H9 (cell line): ENCODE measurements at regions not wholly inside any gene's neighbourhood (a gene's known extent, or its start where the extent isn't known, plus 50 kb on each side); places are given as distances from the start of the nearest gene placed in this dataset.

Experiments
- DNase-seq: peaks from one replicate; pipeline ENCODE4 v3.0.0-alpha.2; 2017
- H2AFZ ChIP-seq: one replicate; pipeline ENCODE4 v1.6.1; 2013; ENCODE audit warnings: mild to moderate bottlenecking, low read length, control low read depth, moderate library complexity
- H2AK5ac ChIP-seq: 2 replicates; pipeline ENCODE4 v1.6.1; 2013; ENCODE audit warnings: low read length, control low read depth, mixed read lengths; ENCODE audit not compliant: insufficient read length
- H2BK120ac ChIP-seq: one replicate; pipeline ENCODE4 v1.6.1; 2013; ENCODE audit warnings: low read depth, mild to moderate bottlenecking, low read length, control low read depth, inconsistent platforms; ENCODE audit not compliant: poor library complexity, severe bottlenecking
- H2BK12ac ChIP-seq: 2 replicates; pipeline ENCODE4 v1.6.1; 2013; ENCODE audit warnings: low read length, control low read depth, mixed read lengths, low read depth; ENCODE audit not compliant: insufficient read length
- H2BK15ac ChIP-seq: 2 replicates; pipeline ENCODE4 v1.6.1; 2013; ENCODE audit warnings: low read depth, low read length, control low read depth
- H2BK20ac ChIP-seq: one replicate; pipeline ENCODE4 v1.6.1; 2013; ENCODE audit warnings: low read depth, mild to moderate bottlenecking, low read length, control low read depth, inconsistent platforms; ENCODE audit not compliant: poor library complexity, severe bottlenecking
- H2BK5ac ChIP-seq: 2 replicates; pipeline ENCODE4 v1.6.1; 2013; ENCODE audit warnings: low read length, control low read depth, mixed read lengths; ENCODE audit not compliant: insufficient read length
- H3K14ac ChIP-seq: 2 replicates; pipeline ENCODE4 v1.6.1; 2013; ENCODE audit warnings: low read length, control low read depth; ENCODE audit not compliant: insufficient read depth
- H3K18ac ChIP-seq: 2 replicates; pipeline ENCODE4 v1.6.1; 2013; ENCODE audit warnings: low read depth, mild to moderate bottlenecking, mixed read lengths, low read length, control low read depth; ENCODE audit not compliant: insufficient read length
- H3K23ac ChIP-seq: 2 replicates; pipeline ENCODE4 v1.6.1; 2013; ENCODE audit warnings: low read length, control low read depth, mixed read lengths, low read depth; ENCODE audit not compliant: insufficient read length
- H3K23me2 ChIP-seq: 2 replicates; pipeline ENCODE4 v1.6.1; 2013; ENCODE audit warnings: low read depth, mild to moderate bottlenecking, mixed read lengths, low read length, control low read depth; ENCODE audit not compliant: insufficient read length, poor library complexity, severe bottlenecking
- H3K27ac ChIP-seq: 2 replicates; pipeline ENCODE4 v1.5.1; 2013; ENCODE audit warnings: low read length, control low read depth, mixed read lengths, low read depth; ENCODE audit not compliant: insufficient read length
- H3K27me3 ChIP-seq: 2 replicates; pipeline ENCODE4 v1.6.1; 2013; ENCODE audit warnings: low read length, control low read depth, inconsistent platforms; ENCODE audit not compliant: insufficient read depth
- H3K4ac ChIP-seq: 2 replicates; pipeline ENCODE4 v1.6.1; 2013; ENCODE audit warnings: low read depth, mild to moderate bottlenecking, control low read depth, inconsistent platforms, low read length, moderate library complexity
- H3K4me1 ChIP-seq: 2 replicates; pipeline ENCODE4 v1.6.1; 2013; ENCODE audit warnings: low read length, control low read depth, inconsistent platforms; ENCODE audit not compliant: insufficient read depth
- H3K4me2 ChIP-seq: 2 replicates; pipeline ENCODE4 v1.6.1; 2013; ENCODE audit warnings: low read length, control low read depth, mixed read lengths; ENCODE audit not compliant: insufficient read length, insufficient read depth
- H3K56ac ChIP-seq: 2 replicates; pipeline ENCODE4 v1.6.1; 2013; ENCODE audit warnings: low read depth, mild to moderate bottlenecking, mixed read lengths, low read length, control low read depth; ENCODE audit not compliant: insufficient read length
- H3K79me1 ChIP-seq: 2 replicates; pipeline ENCODE4 v1.6.1; 2013; ENCODE audit warnings: low read depth, mild to moderate bottlenecking, moderate library complexity, low read length, control low read depth, inconsistent platforms; ENCODE audit not compliant: insufficient read depth, poor library complexity, severe bottlenecking
- H3K79me2 ChIP-seq: 2 replicates; pipeline ENCODE4 v1.6.1; 2013; ENCODE audit warnings: low read length, control low read depth, inconsistent platforms; ENCODE audit not compliant: insufficient read depth
- H3K9ac ChIP-seq: 2 replicates; pipeline ENCODE4 v1.6.1; 2013; ENCODE audit warnings: low read length, control low read depth, mixed read lengths; ENCODE audit not compliant: insufficient read length; ENCODE audit errors: extremely low read depth
- H3K9me3 ChIP-seq: one replicate; pipeline ENCODE4 v1.6.1; 2013; ENCODE audit warnings: low read depth, low read length, inconsistent platforms; ENCODE audit not compliant: control insufficient read depth
- H3T11ph ChIP-seq: one replicate; pipeline ENCODE4 v1.6.1; 2013; ENCODE audit warnings: mild to moderate bottlenecking, low read length, control low read depth, inconsistent platforms
- H4K20me1 ChIP-seq: one replicate; pipeline ENCODE4 v1.6.1; 2013; ENCODE audit not compliant: control insufficient read depth, insufficient read length, insufficient read depth
- H4K5ac ChIP-seq: 2 replicates; pipeline ENCODE4 v1.6.1; 2013; ENCODE audit warnings: low read depth, mild to moderate bottlenecking, mixed read lengths, low read length, control low read depth; ENCODE audit not compliant: insufficient read length
- H4K8ac ChIP-seq: replicated peaks from 2 replicates; pipeline ENCODE4 v1.6.1; 2013; ENCODE audit warnings: low read length, control low read depth, mixed read lengths, low read depth; ENCODE audit not compliant: insufficient read length
- H4K91ac ChIP-seq: 2 replicates; pipeline ENCODE4 v1.6.1; 2013; ENCODE audit warnings: low read depth, mild to moderate bottlenecking, moderate library complexity, mixed read lengths, low read length, control low read depth; ENCODE audit not compliant: insufficient read length
- H3K27ac Mint-ChIP-seq, 3 experiments: 2 replicates in 2 of 3; 3 replicates in 1 of 3; pipeline ENCODE4 v1.8.0; 2020 to 2021; ENCODE audit warnings: mixed read lengths in 3 of 3, mild to moderate bottlenecking in 1 of 3, moderate library complexity in 1 of 3
- H3K27me3 Mint-ChIP-seq: 2 replicates; pipeline ENCODE4 v1.8.0; 2021; ENCODE audit warnings: low read depth, mild to moderate bottlenecking, moderate library complexity, mixed read lengths
- H3K36me3 Mint-ChIP-seq, 3 experiments: 2 replicates in 2 of 3; 3 replicates in 1 of 3; pipeline ENCODE4 v1.8.0; 2020 to 2021; ENCODE audit warnings: low read depth in 3 of 3, mixed read lengths in 3 of 3; ENCODE audit not compliant: insufficient read depth in 1 of 3
- H3K4me1 Mint-ChIP-seq, 2 experiments: 2 replicates each; pipeline ENCODE4 v1.8.0; 2020; ENCODE audit warnings: mixed read lengths in 2 of 2
- H3K4me3 Mint-ChIP-seq, 2 experiments: 2 replicates in 1 of 2; 3 replicates in 1 of 2; pipeline ENCODE4 v1.8.0; 2020 to 2021; ENCODE audit warnings: mild to moderate bottlenecking in 2 of 2, mixed read lengths in 2 of 2, moderate library complexity in 1 of 2
- H3K9me3 Mint-ChIP-seq, 2 experiments: 2 replicates in 1 of 2; 3 replicates in 1 of 2; pipeline ENCODE4 v1.8.0; 2020; ENCODE audit warnings: mild to moderate bottlenecking in 2 of 2, mixed read lengths in 2 of 2, moderate library complexity in 1 of 2
- WGBS: extraction: QIAGEN DNeasy Blood & Tissue Kit; methylation state at CpG from one replicate; pipeline ENCODE4 v1.1.7; 2013; ENCODE audit warnings: missing lambda C conversion rate, low lambda C conversion rate, mixed read lengths; ENCODE audit not compliant: insufficient read length; ENCODE audit errors: extremely low coverage; 5-methylcytosine and 5-hydroxymethylcytosine counted together
- TF ChIP-seq, protein P1 (sequence below): fragments of 200-600 bp; sonication (generic); conservative IDR thresholded peaks from 3 replicates; pipeline ENCODE4 v1.8.0; 2021; ENCODE audit warnings: antibody characterized with exemption, mild to moderate bottlenecking

- Histone ChIP-seq H2BK12ac (no peak overlapping the region), H4K20me1 (no peaks in the 10 kb centered on the region), H3K79me1 (no peaks in the 10 kb centered on the region), H3K4me1 (no peaks in the 10 kb centered on the region; the same call in 1 of the 2 replicates), H2BK5ac (no peak overlapping the region), H2BK20ac (no peak overlapping the region), H3K23me2 (no peaks in the 10 kb centered on the region), H3K18ac (no peak overlapping the region), H2BK120ac (no peak overlapping the region), H3K4me2 (no peak overlapping the region), H4K5ac (no peak overlapping the region), H2AK5ac (no peak overlapping the region), H2AFZ (no peak overlapping the region), H3K56ac (no peak overlapping the region), H3T11ph (no peak overlapping the region), H3K23ac (no peak overlapping the region), H3K9me3 (no peaks in the 10 kb centered on the region), H3K27me3 (no peaks in the 10 kb centered on the region), H4K8ac (no peak overlapping the region), H3K4ac (no peak overlapping the region), H3K14ac (no peak overlapping the region), H3K27ac (no peak overlapping the region), H4K91ac (no peak overlapping the region), H2BK15ac (no peak overlapping the region), H3K79me2 (no peaks in the 10 kb centered on the region), H3K9ac (no peak overlapping the region)
- no peaks in the 10 kb centered on the region for H3K9me3 Mint-ChIP-seq
- H3K36me3 Mint-ChIP-seq: no peaks in the 10 kb centered on the region
- no peak for DNase-seq
- H3K4me3 Mint-ChIP-seq: no peak overlapping the region
- no peak overlapping the region for H3K27ac Mint-ChIP-seq
- H3K4me1 Mint-ChIP-seq: peaks cover 0 to 3% of the 10 kb centered on the region in 2 experiments; a peak in 1 of 4 replicates
- TF ChIP-seq, protein P1, sequence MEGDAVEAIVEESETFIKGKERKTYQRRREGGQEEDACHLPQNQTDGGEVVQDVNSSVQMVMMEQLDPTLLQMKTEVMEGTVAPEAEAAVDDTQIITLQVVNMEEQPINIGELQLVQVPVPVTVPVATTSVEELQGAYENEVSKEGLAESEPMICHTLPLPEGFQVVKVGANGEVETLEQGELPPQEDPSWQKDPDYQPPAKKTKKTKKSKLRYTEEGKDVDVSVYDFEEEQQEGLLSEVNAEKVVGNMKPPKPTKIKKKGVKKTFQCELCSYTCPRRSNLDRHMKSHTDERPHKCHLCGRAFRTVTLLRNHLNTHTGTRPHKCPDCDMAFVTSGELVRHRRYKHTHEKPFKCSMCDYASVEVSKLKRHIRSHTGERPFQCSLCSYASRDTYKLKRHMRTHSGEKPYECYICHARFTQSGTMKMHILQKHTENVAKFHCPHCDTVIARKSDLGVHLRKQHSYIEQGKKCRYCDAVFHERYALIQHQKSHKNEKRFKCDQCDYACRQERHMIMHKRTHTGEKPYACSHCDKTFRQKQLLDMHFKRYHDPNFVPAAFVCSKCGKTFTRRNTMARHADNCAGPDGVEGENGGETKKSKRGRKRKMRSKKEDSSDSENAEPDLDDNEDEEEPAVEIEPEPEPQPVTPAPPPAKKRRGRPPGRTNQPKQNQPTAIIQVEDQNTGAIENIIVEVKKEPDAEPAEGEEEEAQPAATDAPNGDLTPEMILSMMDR: no peak
- WGBS: no CpG with 5 or more reads among the region's 4 CpGs
- no peaks in the 10 kb centered on the region for H3K27me3 Mint-ChIP-seq
Measured at GRCh38 chr10:76719006-76719405, 918.6 kb downstream of the KCNMA1 start.
